Retina (tissue), 1 donor: ENCODE measurements at regions not wholly inside any gene's neighbourhood (a gene's known extent, or its start where the extent isn't known, plus 50 kb on each side); places are given as distances from the start of the nearest gene placed in this dataset.
A peak's percentile ranks its signal among the peaks of the same experiment; 100 is the strongest.
"Not testable (repeated sequence)": the region's sequence is repeated elsewhere in the genome, so short reads cannot be mapped to it uniquely, and the experiment has no call there.

ENCODE experiments used
- DNase-seq: peaks from one replicate; pipeline ENCODE4 v3.0.0-alpha.2; 2016

- no peak for DNase-seq
Observed at GRCh38 chr14:55900749-55901148, 217.5 kb upstream of the PELI2 start.

- no peak for DNase-seq
Observed at GRCh38 chr14:55901291-55901690, 216.9 kb upstream of the PELI2 start.

GRCh38 chr14:55902241-55902640, 216.0 kb upstream of the PELI2 start:
- DNase-seq: no peak

GRCh38 chr14:55904086-55904485, 214.1 kb upstream of the PELI2 start:
- DNase-seq: no peak

GRCh38 chr14:55908106-55908505, 210.1 kb upstream of the PELI2 start:
- DNase-seq: no peak

- no peak for DNase-seq
Observed at GRCh38 chr14:55909879-55910278, 208.3 kb upstream of the PELI2 start.

- no peak for DNase-seq
Observed at GRCh38 chr14:55910601-55911243, 207.5 kb upstream of the PELI2 start.

GRCh38 chr14:55911776-55912175, 206.4 kb upstream of the PELI2 start:
- DNase-seq: peak; percentile 29

- no peak for DNase-seq
Observed at GRCh38 chr14:55912344-55912743, 205.9 kb upstream of the PELI2 start.

GRCh38 chr14:55913324-55914025, 204.7 kb upstream of the PELI2 start:
- DNase-seq: no peak

GRCh38 chr14:55914771-55915170, 203.4 kb upstream of the PELI2 start:
- no peak for DNase-seq

GRCh38 chr14:55915456-55915855, 202.8 kb upstream of the PELI2 start:
- no peak for DNase-seq

- not testable (repeated sequence) for DNase-seq
Observed at GRCh38 chr14:55919800-55920199, 198.4 kb upstream of the PELI2 start.

- DNase-seq: peak; percentile 18
Observed at GRCh38 chr14:55921511-55921910, 196.7 kb upstream of the PELI2 start.

GRCh38 chr14:55926007-55926406, 192.2 kb upstream of the PELI2 start:
- DNase-seq: peak; percentile 46

GRCh38 chr14:55927028-55927427, 191.2 kb upstream of the PELI2 start:
- DNase-seq: peak; percentile 28

GRCh38 chr14:55928276-55928675, 189.9 kb upstream of the PELI2 start:
- DNase-seq: no peak

- DNase-seq: no peak
Observed at GRCh38 chr14:55929136-55929535, 189.1 kb upstream of the PELI2 start.

- no peak for DNase-seq
Observed at GRCh38 chr14:55930016-55930784, 188.0 kb upstream of the PELI2 start.

- no peak for DNase-seq
Observed at GRCh38 chr14:55936691-55937090, 181.5 kb upstream of the PELI2 start.

- DNase-seq: no peak
Observed at GRCh38 chr14:55938249-55938791, 179.9 kb upstream of the PELI2 start.

- no peak for DNase-seq
Observed at GRCh38 chr14:55942076-55942654, 176.0 kb upstream of the PELI2 start.

GRCh38 chr14:55942826-55943225, 175.4 kb upstream of the PELI2 start:
- DNase-seq: no peak
